GM12873 (cell line): ENCODE measurements at regions not wholly inside any gene's neighbourhood (a gene's known extent, or its start where the extent isn't known, plus 50 kb on each side); places are given as distances from the start of the nearest gene placed in this dataset.

Experiments
- CTCF ChIP-seq: IDR thresholded peaks from 2 replicates; pipeline ENCODE4 v1.5.1; 2012; ENCODE audit warnings: low read depth, mild to moderate bottlenecking, moderate library complexity, low read length, control low read depth; ENCODE audit not compliant: insufficient read depth; ENCODE audit errors: missing control alignments

DNA sequence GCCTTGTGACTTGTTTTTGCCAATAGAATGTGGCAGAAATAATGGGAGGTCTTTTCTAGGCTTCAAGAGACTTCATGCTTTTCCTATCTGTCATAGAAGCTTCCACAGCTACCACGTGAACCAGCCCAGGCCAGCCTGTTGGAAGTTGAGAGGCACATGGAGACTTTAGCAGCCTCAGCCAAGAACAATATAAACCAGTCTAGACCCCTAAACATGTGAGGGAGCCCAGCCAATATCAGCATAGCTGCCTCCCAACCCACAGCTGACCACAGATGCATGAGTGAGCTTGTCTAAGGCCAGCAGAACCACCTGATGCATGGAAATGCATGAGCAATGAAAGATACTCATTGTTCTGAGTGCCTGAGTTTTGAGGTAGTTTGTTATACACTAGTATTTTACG lies 540.7 kb upstream of the BTBD3 start:
- TF ChIP-seq CTCF = no peak

GRCh38 chr20:11377761-11378160 lies 539.9 kb upstream of the BTBD3 start:
- TF ChIP-seq CTCF = no peak

DNA sequence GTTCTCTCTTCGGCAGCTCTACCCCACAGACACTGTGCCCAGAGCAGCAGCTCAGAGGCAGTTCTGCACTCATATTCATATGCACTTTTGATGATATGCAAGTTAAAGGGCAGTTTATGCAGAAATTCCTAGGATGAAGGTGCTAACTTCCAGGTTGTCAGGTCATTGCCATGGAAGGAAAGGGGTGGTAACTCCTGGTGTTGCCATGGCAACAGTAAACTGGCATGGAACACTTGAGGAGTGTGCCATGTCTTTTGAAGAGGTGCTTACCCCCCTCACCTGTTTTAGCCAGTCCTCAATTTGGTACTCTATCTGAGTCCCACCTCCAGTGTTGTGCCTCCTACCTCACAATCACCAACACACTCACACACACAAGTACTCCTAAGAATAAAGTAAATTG lies 539.4 kb upstream of the BTBD3 start:
- no peak for TF ChIP-seq CTCF

DNA sequence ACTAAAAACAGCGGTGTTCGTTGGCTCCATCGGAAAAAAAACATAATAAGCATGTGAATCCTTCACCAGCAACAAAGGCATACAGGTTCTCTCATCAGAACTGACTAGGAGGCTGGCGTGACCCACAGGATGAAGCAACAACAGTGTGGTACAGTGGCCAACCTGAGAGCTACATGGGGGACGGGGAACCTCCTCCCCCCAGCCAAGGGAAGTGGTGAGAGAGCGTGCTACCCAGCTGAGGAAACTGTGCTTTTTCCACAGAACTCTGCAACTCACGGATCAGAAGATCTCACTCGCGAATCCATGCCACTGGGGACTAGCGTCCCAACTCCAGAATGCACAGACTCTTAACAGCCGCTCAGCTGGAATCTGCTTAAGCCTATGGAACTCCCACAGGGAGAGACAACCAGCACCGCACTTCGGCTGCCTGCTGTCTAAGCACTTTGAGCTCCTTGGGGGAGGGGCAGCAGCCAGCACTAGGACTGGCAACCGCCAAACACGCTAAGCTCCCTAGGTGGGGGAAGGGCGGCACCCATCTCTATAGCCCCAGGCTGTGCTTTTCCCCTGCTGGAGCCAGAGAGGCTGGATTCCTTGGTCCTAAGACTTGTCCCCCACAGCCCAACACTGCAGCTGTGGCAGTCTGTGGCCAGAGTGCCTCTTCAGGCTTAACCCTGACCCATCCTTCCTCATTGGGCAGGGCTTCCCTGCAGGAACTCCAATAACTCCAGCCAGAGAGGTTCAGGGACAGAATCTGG lies 538.3 kb upstream of the BTBD3 start:
- TF ChIP-seq CTCF = no peak

DNA sequence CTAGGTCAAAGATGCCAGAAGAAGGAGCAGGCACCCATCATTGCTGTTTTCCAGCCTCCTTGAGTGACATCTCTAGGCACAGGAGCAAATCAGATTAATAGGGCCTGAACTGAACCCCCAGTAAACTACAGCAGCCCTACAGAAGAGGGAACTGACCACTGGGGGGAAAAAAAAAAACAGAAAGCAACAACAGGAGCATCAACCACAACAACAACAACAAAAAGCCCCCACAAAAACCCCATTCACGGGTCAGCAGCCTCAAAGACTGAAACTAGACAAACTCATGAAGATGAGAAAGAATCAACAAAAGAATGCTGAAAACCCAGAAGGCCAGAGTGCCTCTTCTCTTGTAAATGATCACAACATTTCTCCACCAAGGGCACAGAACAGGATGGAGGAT lies 537.4 kb upstream of the BTBD3 start:
- TF ChIP-seq CTCF = no peak

DNA sequence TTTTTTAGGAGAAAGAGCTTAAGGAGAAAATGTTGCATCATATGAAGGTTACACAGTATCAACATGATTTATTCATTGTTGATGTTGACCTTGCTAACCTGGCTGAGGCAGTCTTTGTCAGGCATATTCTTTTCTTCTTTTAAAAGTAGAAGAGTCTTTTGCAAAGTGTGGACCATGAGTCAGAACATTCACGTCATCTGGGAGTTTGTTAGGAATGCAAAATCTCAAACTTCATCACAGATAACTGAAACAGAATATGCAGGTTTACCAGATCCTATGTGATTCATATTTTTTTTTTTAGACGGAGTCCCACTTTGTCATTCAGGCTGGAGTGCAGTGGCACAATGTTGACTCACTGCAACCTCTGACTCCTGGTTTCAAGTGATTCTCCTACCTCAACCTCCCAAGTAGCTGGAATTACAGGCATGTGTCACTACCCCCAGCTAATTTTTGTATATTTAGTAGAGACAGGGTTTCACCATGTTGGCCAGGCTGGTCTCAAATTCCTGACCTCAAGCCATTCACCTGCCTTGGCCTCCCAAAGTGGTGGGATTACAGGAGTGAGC lies 530.4 kb upstream of the BTBD3 start:
- no peak for TF ChIP-seq CTCF

DNA sequence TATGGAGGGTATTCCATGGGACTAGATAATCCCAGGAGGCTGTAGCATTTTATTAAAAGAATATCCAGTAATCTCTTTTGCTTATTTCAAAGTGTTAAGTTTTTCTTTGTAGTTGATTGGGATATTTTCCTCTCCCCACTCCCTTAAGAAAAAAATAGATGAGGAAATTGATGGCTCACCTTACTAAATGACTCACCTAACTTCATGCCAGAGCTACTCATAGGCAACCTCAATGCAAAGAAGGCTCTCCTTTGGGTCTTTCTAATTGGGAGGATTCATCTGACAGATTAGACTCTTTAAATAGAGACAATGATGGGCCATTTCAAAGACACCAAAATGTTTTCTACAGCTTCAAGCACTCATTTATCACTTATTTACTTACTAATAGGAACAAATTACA lies 528.5 kb upstream of the BTBD3 start:
- no peak for TF ChIP-seq CTCF
